ENCODE measurements at regions not wholly inside any gene's neighbourhood (a gene's known extent, or its start where the extent isn't known, plus 50 kb on each side); places are given as distances from the start of the nearest gene placed in this dataset.
"Not testable (repeated sequence)": the region's sequence is repeated elsewhere in the genome, so short reads cannot be mapped to it uniquely, and the experiment has no call there.

DNA sequence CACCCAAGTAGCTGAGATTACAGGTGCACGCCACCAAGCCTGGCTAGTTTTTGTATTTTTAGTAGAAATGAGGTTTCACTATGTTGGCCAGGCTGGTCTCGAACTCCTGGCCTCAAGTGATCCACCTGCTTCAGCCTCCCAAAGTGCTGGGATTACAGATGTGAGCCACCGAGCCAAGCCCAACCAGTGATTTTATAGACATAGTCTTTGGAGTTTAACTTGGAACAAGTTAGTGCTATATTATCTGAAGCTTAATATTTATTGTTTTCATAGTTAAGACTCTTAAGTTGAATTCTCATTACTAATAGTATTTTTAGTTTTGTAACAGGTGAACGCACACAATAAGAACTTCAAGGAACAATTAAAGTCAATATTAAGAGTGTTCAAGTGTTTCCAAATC is 122.1 kb downstream of the SPAG6 start:
- DNase-seq, result not testable (repeated sequence)

DNA sequence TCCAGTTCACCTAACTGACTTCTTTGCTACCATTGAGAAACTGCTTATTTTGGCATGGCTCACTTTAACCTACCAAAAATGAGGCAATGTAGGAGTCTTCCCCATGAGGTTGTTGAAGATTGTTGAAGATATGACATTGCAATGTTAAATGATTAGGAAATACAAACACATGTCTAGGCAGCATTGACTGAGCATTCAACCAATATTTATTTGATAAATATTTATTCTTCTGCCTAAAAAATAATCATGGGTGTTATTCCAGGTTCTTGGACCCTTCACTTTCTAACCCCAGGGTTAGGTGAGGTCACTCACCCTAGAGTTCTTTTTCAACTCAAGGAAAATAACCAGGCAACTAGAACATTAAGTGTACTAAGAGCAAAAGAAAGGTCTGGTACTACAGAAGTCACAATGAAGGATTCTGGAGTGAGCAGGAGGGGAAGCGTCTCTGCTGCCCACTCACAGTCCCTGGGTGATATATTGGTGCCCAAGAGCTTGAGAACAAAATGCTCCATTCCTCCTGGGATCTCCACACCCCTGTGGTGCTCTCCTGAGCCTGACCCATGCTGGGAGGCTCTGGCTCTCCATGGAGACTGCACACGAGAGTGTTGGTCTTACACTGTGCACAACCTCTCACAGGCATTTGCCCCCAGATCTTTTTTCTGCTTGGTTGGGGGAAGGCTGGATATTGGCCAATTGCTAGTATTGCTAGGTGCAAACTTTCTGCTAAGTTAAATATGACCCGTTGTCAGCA is 123.4 kb downstream of the SPAG6 start:
- DNase-seq, result no peak

DNA sequence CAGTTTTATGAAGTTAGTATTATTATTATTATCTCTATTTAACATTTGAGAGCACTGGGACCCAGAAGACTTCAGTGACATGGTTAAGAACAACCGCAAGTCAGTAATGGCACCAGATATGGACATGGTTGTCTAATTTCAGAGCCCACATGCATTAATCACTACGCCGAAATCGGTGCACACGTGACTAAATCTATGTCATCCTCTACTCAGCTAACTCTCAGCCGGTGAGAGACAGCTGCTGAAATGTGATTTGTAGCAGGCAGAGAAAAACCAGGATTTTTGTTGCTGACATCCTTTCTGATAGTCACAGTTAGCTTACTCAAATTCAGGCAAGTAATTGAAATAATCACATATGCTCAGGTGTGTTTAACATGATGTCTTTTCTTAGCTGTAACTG is 127.7 kb downstream of the SPAG6 start:
- no peak for DNase-seq

DNA sequence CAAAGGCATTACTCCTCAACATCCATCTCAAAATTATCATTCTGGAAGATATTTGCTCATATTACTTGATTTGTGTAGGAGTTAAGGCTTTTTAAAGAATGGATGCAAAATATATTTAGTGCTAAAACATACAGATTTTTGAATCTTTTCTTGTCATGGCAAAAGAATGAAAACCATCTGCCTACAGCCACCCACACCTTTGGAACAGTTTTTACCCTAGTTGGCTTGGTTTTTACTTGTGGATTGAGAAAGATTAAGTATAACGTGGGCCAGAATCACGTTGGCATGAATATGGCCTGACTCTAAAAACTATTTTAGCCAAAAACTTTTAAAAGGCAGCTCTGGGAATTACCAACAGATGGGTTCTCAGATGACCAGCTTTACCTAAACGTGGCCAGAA is 128.2 kb downstream of the SPAG6 start:
- DNase-seq, result no peak

DNA sequence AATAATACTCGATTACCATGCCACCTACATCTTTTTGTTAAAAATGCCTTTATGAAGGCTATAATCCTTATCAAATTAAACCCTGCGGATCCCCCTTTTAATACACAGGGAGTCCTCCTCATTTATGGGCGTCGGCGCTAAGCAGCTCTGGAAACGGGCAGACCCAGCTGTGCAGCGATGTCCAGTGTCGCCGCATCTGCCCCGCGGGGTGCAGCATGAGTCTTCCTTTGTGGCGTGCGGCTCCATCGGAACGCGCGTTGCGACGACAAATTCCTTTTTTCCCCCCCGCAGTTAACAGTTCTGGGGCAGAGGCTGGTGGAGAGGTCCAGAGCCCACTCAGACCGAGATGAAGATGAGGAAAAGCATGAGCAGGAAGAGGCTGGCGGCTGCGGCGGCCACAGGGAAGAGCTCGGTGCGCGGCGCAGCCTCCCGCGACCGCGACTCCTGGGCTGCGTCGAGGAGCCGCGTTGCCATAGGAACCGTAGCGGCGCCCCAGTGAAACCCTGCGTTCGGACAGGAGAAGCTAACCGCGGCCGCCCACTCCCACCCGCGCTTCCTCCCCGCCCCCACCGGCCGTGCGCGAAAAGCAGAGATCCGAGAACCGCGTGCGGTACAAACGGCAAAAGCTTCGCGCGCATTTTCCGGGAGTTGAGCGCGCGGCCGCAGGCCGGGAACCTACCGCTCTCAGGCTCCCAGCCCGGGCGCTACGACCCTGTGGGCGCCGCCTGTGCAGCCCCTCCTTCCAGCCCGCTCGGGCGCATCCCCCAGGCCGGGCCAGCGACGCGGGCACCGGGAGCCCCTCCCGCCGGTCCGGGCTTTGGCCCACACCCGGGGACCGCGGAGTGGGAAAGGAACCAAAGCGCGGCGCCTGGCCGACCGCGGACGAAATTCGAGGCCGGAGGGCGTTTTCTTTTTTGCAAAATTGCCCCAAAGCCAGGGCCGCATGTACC is 130.6 kb downstream of the SPAG6 start:
- DNase-seq, result peak; percentile 15

DNA sequence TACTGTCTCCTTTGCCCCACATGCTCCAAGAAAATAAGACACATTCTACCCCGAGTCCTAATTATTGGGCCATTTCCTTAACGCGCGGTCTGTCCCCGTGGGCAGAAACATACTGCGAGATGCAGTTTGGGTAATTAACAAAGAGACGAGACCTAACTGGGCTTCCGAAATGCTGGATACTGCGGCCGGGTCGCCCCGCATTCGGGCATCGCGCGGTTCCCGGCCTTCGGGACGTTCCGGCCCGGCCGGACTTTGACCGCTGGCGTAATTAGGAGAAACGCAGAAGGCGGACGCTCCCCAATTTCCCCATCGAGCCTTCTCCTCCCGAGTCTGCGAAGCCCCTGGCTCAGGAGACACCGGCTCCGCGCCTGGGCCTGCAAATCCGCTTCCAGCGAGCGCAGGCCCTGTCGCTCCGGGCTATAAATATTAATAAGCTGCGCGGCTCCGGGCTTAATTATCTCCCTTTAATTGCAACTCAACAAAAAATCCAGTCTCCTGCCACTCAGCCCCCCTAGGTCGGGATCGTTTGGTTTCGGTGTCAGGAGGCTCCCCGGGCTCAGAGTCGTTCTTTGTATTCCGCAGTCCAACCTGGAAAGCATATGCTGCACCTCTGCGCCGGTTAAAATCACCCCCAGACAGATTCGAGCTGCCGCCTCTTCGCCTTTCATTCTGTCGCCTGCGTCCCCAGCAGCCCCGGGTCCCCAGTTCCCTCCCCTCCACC is 131.5 kb downstream of the SPAG6 start:
- no peak for DNase-seq

DNA sequence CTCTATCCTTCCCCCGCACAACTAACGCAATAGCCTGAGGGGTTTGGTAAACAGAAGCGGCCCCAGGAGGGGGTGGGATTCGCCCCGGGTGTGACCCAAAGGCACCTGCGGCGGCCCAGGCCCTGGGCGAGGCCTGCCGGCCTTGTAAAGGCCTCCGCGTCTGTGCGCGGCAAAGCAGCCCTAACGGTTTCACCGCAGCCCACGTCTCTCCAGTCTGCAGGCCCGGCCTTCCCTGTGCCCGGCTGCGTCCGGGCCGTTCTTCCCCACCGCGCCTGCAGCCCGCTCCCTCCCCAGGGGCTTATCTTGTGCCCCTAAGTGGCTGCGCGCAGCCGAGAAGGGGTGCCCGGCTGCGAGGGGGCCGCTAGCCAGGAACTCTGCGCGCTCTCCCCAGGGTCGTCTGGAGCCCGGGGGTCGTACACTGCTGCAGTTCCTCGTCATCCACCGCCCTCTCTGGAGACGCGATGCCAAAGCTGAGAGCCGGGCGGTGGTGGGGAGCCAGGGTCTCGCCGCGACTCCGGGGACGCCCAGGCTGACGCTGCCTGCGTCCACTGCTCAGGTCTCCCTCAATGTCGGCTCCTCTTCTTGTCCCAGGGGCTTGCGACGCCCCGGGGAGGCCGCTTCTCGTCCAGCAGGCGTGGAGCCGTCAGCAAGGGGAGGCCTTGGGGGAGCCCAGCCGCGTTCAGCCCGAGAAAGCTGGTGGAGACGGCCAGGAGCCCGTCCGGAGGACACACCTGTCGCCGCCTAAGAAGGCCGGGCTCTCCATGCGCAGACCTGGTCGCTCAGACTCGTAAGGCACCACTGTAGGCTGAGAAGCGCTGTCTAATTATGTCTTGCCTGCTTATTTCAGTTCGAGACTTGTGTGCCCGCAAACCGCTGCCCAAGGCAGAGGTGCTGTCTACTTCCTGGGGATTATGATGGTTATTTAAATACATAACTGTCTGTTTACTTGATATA is 132.3 kb downstream of the SPAG6 start:
- DNase-seq, result no peak

DNA sequence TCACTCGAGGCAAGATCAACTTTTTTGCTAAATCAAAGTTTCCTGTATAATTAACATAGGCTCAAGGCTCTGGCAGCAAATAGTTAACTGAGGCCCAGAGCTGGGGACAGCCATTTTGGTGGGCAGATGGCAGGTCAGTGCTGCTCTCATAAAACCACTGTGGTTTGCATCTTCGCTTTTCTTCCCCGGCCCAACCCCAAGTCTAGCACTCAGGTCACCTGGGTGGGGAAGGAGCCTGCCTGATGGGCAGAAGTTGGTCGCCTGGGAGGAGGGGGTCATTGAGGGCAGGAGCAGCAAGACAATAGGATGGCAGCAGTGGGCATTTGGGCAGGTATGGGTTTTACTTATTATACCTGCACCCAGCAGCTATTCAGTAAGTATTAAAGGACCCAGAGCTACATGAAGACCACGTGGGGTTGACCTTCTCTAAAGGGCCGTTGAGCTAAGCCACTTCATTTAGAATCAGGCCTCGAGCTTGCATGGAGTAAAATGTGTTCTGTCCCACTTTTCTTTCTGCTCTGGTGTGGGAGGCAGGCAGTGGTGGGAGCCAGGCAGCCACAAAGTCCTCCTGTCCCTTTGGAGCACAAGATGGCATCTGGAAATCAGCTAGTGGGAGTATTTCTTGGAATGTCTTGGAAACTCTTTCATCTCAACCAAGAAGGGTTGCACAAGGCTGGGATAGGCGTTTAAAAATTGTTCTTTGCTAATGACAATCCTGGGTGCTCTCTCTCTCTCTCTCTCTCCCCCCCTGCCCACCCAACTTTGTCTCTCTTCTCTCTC is 133.4 kb downstream of the SPAG6 start:
- no peak for DNase-seq

DNA sequence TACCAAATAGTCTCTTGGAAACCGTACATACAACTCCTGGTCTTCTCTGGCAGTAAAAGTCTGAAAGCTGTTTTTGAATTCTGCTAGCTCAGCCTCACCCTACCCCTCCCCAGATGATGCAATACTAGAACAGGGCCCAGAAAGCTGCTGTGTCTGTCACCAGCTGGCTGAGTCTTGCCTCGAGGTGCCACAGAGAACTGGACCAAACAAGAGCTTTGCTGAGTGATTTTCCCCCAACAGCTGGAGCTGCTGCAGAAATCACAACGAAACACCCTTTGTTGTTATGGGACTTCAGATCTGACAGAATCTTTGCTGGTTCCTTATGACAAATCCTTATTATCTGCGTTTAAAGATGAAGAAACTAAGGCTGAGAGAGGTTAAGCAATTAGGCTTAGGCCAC is 134.1 kb downstream of the SPAG6 start:
- DNase-seq, result no peak

DNA sequence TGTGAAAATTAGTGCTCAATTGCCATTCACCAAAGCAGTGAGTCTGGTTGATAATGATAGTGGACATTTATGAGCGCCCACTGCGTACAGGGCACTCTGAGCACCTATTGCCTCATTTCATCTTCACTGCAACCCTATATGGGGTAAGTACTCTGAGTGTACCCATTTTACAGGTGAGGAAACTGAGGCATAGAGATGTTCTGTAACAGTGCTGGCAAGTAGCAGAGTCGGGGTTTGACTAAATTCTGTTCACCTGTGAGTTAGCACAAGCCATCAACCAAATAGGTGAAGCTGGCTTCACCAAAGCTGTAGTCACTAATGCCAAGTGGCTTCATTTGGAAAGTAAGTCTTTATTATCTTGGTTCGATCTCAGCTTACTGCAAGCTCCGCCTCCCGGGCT is 135.8 kb downstream of the SPAG6 start:
- DNase-seq, result no peak

DNA sequence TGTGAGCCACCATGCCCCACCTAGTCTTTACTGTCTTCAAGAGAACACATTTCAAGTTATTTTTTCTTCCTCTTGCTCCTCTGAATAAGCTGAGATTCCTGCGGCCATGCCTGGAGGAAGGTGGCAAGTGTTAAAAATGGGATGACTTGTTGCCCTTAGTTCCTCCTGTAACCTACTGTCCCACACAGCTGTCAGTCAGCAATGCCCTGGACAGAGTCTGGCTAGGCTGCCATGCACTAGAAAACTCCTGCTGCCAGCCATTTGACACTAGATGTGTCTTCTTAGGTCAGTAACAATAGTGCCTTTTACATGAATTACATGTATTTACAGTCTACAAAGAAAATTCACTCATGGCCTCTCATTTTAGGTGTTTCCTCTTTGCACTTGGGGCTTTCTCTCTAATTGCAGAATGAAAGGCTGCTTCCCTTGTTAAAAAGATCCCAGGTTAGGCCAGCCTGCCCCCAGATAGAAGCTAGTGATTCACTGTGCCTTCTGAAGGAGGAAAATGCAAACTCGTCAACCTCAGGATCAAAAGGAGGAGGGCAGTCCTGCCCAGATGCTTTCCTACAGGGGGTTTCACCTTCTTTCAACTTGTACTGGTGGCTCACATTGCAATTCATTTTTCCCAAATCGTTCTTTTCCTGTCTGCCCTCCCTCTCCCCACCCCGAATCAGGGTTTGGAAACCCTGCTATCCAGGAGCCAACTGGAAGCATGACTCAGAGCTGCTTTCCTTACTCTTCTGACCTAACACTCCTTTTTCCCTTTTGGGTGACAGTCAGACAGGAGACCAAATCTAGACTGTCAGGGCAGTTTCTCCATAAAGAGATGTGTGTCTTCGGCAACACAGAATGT is 136.6 kb downstream of the SPAG6 start:
- DNase-seq, result no peak

DNA sequence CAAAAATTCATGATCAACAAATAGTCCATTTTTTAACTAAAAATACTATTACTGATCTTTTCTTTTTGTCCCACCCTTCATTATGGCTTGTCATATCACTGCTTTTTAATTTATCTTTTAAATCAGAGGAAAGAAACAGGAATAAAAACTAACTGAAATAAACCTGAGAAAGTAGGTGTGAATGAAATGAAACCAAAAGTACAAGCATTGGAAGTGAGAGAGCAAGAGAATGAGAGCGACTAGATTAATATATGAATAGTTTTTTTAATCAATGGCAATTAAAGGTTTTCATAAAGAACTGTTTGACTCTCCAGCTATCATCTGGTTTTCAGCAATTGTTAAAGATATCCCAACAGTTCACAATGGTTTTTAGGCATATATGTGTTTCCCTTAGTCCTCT is 137.8 kb downstream of the SPAG6 start:
- no peak for DNase-seq
